CD4-positive, alpha-beta T cell treated with Interferon alpha-2 for 1 hour (primary cell): ENCODE measurements at regions not wholly inside any gene's neighbourhood (a gene's known extent, or its start where the extent isn't known, plus 50 kb on each side); places are given as distances from the start of the nearest gene placed in this dataset.

Source experiments
- DNase-seq, 2 donors: peaks; one replicate each; pipeline ENCODE4 v3.0.0-alpha.2; 2020 to 2022

- DNase-seq = no peak
Measured at GRCh38 chr6:159390381-159390780, 221.2 kb downstream of the FNDC1 start.

GRCh38 chr6:159389695-159390094, 220.5 kb downstream of the FNDC1 start:
- DNase-seq = no peak

GRCh38 chr6:159380114-159380513, 210.9 kb downstream of the FNDC1 start:
- no peak for DNase-seq

DNA sequence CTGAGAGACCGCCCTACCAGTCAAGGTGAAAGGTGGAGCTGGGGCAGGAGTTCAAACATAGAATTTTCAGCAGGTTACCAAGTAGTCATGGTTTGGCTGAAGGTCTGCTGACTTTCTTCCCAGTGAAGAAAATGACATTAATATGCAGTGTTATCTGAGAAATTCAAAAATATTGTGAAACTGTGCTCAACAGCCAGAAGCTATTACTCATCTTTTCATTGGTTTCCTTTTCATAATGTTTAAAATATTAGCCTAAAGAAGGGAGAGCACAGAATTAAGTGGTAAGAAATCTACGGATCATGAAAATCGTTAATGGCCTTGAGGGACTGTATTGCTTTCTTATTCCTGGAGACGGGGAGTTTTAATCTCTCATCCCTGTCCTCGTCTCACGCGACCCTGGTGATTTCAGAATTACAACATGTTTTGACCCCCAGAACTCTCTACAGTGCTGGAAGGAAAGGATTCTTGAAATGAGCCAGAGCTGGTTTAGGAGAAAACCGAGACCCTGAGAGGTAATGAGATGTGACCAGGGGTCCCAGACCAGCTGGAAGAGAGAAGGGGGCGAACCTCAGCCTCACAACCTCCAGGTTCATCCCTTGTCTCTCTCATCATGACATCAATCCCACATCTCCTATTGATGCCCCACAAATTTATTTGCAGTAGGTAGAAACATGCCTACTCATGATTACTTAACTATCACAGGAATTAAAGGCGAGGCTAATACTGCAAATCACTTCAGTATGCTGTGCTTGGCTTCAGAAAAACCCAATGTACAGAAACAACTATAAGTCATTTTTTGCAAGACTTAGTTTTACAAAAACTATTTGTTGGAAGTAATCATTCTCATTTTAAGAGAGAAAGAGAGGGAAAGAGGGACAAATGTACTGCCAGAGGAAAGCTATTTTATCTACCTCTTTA, 209.5 kb downstream of the FNDC1 start:
- DNase-seq = no peak

DNA sequence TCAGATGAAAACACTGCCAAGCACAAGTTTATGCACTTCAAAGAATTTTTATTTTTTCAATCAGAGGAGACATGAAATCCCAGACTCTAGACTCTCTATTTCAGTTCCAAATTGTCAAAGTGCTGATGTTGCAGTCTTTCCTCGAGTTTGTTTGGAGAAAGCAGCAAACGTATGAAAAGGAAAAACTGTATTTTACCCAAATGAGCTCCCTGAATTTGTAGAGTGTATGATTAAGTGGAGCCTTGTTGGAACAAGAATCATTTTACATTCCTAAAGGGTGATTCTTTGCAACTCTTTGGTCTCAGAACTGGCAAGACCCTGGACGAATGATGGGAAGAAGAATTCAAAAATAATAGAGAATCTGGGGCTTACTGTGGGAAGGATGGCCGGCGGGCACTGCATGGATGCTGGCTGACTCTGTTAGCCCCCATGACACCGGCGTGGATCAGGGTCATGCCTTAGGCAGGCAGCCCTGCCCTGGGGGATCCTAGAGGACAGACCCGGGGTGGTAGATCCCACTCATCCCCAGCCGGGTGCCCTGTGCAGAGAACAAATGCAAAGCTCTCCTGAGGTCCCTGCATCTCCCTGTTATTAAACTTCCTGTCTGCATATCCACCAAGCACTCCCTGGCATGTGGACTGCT, 207.4 kb downstream of the FNDC1 start:
- no peak for DNase-seq

- no peak for DNase-seq
Measured at GRCh38 chr6:159375014-159375413, 205.8 kb downstream of the FNDC1 start.

DNA sequence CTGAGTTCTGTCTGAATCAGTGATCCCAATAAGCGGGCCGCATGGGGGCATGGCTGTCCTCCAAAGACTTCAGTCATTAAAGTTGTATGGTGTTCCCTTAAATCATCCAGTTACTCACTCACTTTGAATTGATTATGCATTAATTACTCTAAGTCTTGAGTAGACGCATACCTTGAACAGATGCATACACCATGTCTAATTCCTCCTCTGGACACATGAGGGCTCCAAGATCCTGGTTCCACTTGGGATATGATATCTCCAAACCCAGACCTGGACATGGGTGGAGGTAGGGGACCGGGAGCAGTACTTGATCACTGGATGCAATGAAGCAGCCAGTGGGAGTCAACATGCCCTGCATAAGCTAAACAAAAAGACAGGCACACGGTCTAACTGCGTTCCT, 204.5 kb downstream of the FNDC1 start:
- no peak for DNase-seq

- no peak for DNase-seq
Measured at GRCh38 chr6:159372333-159372732, 203.1 kb downstream of the FNDC1 start.

DNA sequence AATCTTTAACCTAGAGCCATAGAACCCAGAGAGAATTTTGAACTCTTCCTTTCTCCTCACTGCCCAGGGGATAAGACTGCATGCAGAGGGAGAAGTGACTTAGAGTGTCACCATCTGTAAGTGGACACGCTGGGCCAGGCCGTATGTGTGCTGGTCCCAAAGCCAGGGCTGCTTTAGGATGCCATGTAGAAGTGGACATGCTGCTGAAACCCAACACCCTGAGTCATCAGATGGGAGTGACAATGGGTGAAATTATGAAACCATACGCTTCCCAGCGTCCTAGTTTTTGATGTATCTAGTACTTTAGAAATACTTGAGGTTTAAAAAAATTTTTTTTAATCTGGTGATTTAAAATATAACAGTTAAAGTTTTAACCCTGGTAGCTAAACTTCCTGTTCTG, 191.1 kb downstream of the FNDC1 start:
- DNase-seq = no peak

DNA sequence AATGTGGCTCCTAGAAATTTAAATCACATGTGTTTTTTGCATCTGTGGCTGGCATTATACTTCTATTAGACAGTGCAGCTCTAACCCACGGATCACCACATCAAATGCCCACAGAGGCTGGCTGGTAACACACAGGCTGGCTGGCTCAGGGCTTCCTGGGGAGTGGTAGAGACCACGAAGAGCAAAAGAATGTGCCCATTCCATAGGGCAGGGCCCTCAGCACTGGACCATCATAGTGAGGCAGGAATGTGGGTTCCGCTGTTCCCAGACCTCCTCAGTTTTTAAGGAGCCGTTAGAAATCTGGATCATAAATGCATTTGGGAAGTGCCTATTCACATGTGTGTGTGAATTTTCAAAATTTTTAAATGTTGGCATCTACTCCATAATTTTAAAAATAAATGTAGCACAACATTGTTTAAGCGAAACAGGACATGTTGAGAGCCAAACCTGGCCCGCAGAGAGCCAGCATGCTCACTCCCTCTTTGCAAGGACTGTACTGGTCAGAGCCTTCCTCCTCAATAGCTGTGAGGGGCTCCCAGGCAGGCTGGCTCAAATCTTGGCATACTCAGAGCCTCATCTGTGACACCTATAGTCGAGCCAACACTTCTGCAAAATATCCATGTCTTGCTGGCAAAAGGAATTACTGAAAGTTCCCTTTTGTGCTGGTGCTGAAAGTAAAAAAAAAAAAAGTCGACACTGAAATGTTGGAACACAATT, 190.5 kb downstream of the FNDC1 start:
- no peak for DNase-seq

DNA sequence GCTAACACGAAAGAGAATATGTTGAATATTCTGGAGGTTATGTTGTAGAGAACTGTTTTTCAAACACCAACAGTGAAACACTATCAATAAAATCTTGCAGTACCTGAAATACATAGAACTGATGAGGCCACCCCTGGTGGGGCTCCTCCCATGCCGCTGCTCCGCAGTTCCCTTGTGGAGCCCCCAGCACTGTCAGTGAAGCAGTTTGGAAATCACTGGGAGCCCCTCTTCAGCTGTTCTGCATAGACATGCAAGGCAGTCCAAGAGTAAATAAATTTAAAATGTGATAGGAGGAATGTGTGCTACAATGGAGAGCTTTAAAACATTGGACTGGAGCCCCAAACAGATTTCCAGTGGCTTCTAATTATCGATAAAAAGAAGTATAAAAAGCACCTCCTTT, 189.4 kb downstream of the FNDC1 start:
- DNase-seq = no peak

- no peak for DNase-seq
Measured at GRCh38 chr6:159357211-159357915, 188.2 kb downstream of the FNDC1 start.

- DNase-seq = no peak
Measured at GRCh38 chr6:159353193-159353592, 184.0 kb downstream of the FNDC1 start.

GRCh38 chr6:159351707-159352106, 182.5 kb downstream of the FNDC1 start:
- no peak for DNase-seq

- DNase-seq = no peak
Measured at GRCh38 chr6:159349915-159350314, 180.7 kb downstream of the FNDC1 start.

- no peak for DNase-seq
Measured at GRCh38 chr6:159343709-159344108, 174.5 kb downstream of the FNDC1 start.

- no peak for DNase-seq
Measured at GRCh38 chr6:159342146-159342545, 172.9 kb downstream of the FNDC1 start.

DNA sequence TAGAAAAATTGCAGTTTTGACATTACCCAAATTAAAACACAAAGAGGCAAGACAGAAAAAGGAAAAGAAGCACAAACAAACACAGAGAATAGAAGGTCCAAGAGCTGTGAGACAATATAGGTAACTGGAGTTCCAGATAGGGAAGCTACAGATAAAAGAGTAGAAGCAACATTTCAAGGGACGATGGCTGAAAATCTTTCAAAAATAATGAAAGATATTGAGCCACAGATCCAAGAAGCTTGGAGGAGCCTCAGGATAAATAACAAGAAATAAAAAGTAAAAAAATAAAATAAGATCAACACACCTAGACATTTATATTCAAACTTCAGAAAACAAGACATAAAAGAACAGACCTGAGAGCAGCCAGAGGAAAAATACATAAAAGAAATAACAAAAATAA, 164.9 kb downstream of the FNDC1 start:
- DNase-seq = no peak

DNA sequence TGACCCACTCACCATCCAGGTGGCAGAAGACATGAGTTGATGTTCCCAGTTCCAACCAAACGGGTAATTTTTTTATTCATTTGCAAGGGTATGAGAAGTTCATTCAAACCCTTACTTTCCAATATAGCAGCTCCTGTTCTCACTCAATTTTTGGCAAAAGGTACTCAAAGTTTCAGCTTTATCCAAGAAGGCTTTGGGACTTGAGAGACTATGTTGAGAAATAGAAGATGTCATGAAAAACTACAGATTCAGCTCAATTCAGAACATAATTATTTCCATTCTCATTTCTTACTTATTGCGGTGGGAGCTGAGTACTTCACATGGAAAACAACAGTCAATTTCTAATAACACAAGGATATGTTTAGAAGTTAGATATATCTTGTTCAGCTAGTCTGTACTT, 162.3 kb downstream of the FNDC1 start:
- DNase-seq = no peak

DNA sequence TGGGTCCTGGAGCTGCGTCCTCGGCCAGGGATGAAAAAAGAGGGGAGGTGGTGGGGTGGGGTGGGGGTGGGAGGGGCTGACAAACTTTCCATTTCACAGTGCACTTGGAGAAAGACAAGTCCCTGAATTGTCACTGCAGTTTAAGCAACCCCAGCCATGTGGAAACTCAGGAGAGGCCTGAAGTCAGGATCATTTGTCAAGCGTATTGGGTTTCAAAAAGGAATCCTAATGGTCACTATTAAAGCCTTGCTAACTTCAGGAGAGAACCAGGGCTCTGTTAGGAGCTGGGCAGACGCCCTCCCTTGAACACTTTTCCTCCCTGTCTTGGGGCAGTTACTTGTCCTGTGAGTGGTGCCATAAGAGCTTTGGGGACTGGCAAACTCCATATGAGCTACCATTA, 159.9 kb downstream of the FNDC1 start:
- no peak for DNase-seq

- no peak for DNase-seq
Measured at GRCh38 chr6:159328052-159328451, 158.9 kb downstream of the FNDC1 start.

DNA sequence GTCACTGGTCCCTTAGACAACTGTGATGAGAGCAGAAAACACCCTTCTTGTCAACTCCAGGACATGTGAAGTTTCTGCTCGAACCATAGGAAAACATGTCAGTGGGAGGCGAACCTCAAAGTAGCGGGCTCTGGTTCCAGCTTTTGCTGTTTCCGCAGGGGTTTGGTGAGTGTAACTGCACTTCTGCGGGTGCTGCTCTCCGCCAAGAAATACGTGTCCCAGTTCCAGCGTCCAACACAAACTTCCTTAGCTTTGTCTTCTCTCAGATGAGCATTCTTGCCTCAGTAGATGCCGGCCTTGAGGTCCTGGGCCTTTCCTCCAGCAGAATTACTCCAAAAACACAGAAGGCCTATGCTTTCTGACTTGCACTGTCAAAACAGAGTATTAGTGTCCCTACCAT, 156.3 kb downstream of the FNDC1 start:
- no peak for DNase-seq

- no peak for DNase-seq
Measured at GRCh38 chr6:159324596-159324995, 155.4 kb downstream of the FNDC1 start.
